HG03175 (cell line): ENCODE measurements at regions not wholly inside any gene's neighbourhood (a gene's known extent, or its start where the extent isn't known, plus 50 kb on each side); places are given as distances from the start of the nearest gene placed in this dataset.

Source experiments
- ATAC-seq: cut with Tn5 transposase; IDR thresholded peaks from one replicate; pipeline ENCODE4 v1.9.1; 2021; ENCODE audit warnings: mild to moderate bottlenecking, moderate library complexity; ENCODE audit not compliant: unreplicated experiment

DNA sequence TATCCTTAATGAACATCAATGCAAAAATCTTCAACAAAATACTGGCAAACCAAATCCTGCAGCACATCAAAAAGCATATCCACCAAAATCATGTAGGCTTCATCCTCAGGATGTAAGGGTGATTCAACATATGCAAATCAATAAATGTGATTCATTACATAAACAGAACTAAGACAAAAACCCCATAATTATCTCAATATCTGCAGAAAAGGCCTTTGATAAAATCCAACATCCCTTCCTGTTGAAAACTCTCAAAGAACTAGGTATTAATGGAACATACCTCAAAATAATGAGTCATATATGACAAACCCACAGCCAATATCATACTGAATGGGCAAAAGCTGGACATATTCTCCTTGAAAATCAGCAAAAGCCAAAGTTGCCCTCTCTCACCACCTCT lies 54.6 kb upstream of the DEPDC1 start:
- no peak for ATAC-seq

DNA sequence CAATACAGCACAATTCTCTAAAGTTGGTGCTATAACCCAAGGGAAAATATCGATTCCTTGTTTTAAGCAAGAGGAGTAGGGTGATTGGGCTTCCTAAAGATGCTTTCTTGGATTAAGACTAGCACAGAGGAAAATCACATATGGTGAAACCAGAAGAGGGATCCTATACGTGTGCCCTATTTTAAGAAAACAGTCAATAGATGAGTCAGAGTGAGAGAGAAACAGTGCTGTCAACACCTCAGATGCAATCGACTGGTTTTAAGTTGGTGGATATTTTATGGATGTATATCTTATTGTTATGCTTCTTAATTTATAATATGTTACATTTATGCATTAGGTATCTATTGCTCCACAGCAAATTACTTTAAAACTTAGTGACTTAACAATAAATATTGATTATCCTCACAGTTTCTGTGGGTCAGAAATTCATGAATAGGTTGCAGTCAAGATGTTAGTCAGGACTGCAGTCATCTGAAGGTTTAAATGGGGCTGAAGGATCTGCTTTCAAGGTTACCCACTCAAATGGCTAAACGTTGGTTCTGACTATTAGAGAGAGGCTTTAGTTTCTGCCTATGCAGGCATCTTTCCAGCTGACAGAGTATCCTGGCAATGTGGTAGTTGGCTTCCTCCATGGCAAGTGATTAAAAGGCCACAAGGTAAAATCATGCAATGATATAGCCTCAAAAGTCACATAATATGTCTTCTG lies 61.6 kb upstream of the DEPDC1 start:
- ATAC-seq: no peak

DNA sequence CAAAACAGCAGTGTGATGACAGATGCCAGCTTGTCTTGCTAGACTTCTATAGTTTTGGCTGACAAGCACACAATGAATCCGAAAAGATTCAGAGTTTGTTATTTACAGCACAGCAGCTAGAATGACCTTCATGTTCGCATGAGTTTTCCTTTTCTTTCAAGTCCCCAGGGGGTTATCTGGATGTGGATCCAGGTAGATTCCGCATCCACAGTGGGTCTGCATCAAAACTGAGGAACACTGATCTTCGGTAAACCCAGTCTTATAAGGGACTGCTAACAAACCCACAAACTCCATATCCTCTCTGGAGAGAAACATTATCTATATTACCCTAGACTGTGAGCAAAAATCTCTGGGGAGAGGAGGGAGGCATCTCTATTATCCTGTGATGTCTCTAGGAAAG lies 69.0 kb upstream of the DEPDC1 start:
- no peak for ATAC-seq

DNA sequence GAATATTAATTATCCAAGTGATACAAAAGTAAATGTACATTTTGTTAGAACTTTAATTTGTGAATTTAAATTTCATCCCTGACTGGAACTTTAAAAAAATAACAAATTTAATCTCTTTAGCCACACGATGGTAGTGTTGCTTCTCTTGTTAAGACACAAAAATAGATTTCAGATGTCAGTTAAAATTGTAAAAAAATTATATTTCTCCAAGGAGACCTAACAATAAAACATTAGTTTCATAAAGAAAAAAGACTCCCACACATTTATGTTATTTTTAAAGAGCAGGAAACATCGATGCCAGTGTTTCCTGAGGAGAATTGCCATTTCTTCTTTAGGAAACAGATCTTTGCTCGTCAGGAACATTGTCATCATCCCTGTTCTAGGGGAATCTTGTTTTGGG lies 74.0 kb upstream of the DEPDC1 start:
- no peak for ATAC-seq

DNA sequence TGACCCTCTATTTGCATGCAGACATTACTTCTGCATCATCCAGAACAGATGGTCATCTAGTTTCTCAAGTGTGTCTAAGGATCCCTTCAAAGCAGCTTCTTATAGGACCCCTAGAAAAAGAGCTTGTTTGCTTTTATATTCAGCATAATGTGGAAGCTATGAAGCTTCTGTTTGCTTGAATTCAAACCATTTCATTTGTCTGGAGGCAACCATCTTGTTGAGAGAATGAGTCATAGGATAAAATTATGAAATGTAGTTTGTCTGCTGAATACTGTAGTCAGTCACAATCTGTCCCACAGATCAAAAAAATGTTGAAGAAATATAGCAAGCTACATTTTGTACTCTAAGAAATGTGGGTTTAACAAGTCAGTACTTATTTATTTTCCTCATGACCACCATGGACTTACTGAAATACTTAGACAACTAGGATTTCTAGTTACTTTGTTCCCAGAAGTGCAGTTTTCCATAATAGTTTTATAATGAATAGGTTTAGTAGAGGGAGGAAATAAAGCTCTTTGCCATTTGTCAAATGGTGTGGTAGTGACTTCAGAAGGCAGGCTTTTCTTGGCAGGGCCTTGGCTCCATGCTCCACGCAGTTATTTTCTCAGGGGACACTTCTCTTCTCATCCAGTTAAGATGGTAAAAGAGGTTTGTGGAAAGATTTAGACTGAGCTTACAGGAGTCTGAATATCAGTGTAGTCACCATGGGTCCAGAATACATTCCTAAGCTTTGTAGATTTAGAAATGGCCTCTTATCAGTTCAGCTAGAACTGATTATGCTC lies 74.8 kb upstream of the DEPDC1 start:
- no peak for ATAC-seq

DNA sequence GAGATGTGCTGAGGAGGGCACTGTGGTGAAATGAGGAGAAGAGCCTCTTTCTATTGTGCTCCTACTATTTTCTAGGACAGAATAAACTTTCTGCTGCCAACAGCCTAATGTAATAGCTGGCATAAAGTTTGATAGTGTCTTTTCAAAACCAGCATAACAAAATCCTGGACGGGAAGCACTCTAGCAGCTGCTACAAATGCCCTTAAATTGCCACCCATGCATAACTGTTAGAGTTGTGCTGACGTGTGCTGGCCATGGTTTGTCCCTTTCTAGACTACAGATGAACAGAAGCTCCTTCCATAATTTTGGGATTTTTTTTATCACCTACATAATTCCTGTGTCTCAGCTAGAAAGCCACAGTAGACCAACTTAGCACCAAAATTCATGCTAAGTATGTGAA lies 88.5 kb upstream of the DEPDC1 start:
- ATAC-seq: no peak

DNA sequence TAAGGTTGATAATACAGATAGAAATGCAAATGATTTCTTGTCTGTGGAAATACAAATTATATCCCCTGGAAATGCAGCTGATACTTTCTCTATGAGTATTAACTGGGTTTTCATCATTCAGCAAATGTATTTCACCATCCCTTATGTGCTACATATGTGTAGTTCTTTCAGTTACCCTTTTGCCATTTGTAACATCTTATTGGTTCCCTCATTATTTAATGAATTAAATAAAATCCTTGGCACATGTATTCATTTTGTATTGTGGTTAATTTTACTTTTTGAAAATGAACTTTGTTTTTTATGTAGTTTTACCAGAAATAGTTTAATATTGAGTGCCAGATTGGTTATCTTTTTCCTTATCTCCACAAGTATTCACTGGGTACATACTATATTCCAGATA lies 89.9 kb upstream of the DEPDC1 start:
- no peak for ATAC-seq

DNA sequence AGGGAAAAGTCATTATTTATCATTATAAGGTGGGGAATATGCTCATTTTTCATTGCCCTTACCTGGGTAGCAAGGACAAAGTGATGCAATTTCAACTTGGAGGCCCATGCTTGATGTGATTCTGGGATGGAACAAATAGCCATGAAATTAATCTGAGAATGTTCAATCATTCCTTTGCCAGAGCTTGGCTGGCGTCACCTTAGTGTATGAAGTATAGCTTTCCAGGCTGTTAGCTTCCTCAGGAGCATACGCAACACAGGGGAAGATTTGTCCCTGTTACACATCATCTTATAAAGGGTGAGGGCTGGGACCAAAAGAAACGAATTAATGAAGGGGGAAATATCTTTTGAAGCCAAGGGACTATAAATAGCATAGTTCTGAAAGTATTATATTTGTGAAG lies 91.4 kb upstream of the DEPDC1 start:
- no peak for ATAC-seq

DNA sequence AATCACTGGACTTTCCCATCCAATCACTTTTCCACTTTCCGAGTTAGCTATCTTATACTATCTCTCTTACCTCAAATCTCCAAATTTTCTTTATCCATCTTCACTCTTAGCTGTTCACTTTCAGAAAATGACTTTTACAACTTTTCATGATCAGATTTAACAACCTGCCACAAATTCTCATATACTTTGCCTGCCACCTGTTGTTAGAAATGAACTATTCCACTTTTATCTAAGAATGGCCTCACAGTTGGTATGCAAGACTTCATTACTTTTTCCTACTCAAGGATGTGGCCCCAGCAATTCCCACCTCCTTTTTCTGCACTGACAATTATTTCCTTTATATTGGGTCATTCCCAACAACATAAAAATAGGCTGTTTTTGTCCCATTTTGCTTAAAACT lies 93.6 kb upstream of the DEPDC1 start:
- ATAC-seq: no peak

DNA sequence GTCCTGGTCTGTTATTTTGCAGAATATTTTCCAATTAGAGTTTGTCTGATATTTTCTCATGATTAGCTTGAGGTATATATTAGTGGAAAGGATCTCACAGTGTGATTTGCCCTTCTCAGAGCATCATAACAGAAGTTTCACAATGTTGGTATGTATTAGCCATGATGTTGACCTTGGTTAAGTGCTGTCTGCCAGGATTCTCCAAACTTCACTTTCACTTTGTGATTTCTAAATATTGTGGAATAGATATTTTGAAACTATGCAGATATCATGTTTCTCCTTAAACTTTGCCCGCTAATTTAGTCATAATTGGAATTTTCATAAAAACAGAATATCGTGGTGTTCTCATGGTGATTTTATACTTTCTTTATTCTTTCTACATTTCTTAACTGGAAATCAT lies 98.0 kb upstream of the DEPDC1 start:
- ATAC-seq: no peak

DNA sequence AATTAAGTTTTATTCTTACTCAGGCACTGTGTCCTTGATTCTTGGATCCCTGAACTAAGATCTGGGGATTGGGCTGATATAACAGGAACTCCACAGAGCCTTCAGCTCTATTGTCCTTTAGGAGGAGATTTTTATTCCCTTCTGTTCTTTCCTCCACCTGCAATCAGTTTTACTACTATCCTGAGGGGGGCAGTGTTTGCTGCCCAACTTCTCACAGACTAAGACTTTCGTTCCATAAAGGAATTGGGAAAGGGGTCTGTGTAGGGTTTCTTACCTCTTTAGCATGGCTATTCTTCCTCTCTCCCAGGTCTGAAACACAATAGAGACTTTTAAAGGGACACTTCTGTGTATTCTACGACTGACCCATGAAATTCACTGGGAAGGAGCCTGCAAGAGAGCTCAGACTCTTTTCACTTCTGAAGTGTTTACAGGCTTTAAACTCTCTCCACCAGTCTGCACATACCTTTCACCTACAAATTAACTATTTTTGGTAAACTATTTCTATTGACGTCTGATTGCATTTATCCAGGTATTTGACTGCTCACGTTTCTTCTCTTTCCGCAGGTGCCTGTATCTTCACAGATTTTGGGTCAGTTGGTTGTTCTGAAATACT lies 103.3 kb upstream of the DEPDC1 start:
- no peak for ATAC-seq

DNA sequence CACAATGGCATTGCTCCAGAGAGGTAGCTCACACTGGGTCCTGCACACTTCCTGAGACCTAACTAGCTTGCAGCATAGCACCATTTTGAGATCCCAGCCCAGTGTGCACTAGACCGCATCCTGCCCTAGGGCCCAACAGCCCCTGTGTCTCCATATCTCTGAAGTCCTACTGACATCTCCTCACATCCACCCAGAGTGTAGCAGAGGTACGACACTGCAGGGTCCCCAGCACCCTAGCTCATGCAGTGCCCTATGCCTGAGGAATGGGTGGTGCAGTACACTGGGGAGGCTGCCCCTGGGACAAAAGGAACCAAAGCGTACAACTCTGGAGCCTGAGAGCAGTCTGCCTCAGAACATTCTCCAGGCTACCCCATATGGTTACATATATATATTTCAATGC lies 111.4 kb upstream of the DEPDC1 start:
- no peak for ATAC-seq

DNA sequence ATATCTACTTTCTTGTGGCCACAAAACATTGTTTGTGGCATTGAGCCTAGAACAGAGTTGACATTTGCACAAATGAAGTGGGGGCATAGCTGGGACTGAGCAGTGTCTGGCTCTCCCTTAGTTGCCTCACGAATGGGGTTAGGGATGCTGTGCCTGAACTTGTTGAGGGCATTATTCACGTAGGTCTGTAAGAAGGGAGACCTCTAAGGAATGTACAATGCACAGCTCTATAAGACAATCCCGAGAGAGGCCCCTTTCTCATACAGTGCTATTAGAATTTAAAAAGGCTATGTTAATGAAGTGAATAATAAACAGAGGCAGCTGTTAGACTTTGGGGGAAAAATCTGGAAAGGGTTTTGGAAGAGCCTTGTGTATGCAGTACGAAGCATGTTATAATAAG lies 118.4 kb upstream of the DEPDC1 start:
- ATAC-seq: no peak

DNA sequence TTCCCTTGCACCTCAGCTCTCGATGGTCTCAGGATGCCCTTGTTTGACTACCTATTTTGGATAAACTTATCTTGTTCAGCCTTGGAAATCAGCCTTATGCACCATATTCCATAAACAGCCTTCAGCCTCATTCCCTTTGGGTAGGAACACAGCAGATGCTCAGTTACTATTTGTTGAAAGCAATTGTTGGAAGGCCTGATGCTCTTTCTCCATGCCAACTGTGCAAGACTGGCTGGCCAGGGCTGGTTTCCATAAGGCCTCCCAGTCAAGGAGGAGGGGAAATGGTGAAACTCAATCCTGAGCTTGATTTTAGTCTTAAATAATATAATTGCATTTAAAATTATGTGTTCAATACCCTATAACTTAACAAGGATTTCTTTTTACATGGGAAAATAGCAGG lies 121.1 kb upstream of the DEPDC1 start:
- ATAC-seq: no peak

DNA sequence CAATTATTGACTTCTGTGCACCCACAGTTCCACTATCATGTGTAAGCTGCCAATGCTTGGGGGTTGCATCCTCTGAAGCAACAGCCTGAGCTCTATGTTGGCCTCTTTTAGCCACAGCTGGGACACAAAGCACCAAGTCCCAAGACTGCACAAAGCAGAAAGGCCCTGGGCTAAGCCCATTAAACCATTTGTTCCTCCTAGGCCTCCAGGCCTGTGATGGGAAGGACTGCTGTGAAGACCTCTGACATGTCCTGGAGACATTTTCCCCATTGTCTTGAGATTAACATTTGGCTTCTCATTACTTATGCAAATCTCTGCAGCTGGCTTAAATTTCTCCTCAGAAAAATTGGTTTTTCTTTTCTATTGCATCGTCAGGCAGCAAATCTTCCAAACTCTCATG lies 123.7 kb upstream of the DEPDC1 start:
- ATAC-seq: no peak

DNA sequence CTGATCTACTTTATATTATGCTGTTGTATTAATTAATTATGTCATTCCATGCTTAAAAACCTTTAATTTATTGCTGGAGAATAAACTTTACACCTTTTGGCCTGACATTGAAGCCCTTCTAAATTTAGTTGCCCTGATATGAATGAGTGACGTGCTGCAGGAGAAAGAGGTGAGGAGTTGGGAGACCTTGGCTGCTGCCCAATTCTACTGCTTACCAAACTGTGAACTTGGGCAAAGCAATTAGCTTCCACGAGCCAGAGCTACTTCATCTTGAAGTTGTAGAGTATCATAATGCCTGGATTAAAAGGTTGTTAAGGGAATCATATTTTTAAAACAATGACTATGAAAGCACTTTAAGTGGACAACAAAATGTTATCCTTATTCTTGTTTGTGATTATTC lies 126.8 kb upstream of the DEPDC1 start:
- no peak for ATAC-seq

DNA sequence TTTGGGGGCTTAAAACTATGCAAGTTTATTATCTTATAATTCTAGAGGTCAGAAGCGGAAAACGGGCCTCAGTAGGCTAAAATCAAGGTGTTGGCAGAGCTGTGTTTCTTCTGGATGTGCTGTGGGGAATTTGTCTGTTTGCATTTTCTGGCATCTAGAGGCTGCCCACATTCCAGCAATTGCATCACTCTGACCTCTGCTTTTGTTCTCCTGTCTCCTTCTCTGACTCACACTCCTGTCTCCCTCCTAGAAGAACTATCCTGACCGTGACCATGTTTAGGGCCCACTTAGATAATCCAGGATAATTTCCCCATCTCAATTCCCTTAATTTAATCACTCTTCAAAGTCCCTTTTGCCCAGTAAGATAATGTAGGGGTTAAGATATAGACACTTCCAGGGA lies 127.4 kb upstream of the DEPDC1 start:
- ATAC-seq: no peak

DNA sequence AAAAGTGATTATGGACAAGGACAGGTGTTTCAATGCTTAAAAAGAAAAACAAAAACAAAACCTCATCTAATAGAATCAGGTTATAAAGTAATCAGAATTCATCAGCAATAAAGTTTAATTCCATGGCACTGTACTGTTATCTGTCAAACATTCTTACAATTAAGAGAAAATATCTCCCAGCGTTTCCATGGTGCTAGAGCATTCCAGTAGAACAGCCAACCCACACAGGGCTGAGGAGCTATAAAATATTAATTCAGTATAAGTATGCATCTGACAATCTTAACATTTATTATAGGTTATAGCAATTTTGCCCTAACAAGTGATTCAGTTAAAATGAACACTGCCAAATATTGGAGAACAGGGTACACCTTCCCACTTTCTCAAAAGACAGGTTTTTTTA lies 128.7 kb upstream of the DEPDC1 start:
- ATAC-seq: no peak

DNA sequence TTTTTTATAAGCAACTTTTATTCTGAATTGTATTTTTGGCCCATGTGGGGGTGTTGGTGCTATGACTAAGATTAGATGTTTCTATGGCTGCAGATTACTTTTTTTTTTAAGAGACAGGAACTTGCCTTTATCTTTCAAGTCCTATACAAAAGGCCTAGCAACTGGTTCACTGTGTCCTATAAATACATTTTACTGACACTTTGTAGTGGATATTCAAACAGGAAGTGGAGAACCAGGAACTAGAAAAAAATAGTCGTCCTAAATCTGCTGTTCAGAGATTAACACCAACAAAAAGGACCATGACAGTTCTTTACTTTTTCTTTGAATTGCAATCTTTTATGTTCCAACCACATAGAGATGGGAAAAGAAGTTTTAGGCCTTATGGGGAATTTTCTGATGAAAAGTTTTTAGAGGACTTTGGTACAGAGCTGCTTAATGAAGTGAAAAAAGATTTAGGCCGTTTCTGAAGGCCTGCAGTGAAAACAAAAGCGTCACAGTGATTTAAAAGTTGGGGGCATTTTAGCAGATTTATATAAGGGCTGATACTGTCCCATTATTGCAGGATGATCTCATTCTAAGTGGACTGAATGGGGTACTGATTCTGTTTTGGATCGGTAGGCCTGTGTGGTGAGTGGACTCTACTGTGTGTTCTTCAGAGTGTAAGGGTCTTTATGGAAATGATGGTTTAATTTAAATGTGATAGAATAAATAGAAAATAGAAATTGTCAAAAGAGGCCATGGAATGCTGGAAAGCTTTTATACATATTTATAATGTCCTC lies 136.4 kb upstream of the DEPDC1 start:
- no peak for ATAC-seq

DNA sequence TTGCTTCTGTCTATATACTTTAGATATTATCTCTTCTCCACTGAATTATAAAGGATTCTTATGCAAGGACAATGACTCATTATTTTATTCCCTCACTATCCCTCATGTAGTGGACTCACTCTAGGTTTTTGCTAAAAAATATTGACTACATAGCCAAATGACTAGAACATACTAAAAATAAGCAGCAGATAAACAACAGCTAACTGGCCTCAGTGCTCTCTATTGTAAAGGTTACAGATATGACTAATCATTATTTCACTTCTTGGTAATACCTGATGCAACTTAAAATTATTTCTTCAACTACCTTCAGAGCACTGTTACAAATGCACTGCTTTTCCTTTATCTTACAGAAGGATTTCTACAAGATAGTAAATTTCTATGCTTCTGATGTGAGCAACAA lies 147.6 kb upstream of the DEPDC1 start:
- no peak for ATAC-seq

DNA sequence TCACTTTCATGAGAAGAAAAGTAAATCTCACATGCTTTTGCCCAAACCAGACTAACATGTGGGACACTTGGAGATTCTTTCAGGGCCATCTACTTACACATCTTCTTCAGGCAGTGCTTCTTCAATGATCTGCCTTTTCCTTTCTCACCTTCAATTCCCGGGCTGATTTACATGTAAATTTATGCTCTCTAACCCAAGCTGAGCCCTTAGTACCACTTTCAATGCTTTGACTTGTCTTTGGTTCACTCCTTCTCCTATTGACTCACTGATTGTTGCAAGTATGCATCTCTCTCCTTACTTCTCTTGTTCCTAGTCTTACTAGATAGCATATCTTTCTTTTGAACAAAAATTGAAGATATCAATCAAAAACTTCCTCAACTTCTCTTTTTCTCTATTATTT lies 154.2 kb upstream of the DEPDC1 start:
- no peak for ATAC-seq

DNA sequence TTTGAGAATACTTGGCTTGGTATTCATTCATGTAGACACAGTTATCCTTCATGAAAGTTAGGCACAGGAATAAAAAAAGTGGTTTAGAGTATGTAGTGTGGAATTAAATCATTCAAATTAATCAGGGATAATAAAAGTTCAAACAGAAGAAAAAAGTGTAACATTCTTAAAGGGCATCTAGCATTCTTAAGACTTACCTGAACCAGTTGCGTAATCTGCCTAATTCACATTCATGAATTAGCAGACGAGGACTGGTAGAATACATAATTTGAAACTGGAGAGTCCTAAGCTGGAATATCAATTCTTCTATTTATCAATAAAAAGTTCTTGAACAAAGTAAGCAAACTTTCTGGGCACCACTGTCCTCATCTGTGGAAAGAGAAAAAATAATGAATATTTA lies 157.0 kb upstream of the DEPDC1 start:
- no peak for ATAC-seq
